PC-3 (cell line): ENCODE measurements at regions not wholly inside any gene's neighbourhood (a gene's known extent, or its start where the extent isn't known, plus 50 kb on each side); places are given as distances from the start of the nearest gene placed in this dataset.

Experiments used
- EZH2 ChIP-seq: fragments of 300-600 bp; sonication (generic); IDR thresholded peaks from one replicate; pipeline ENCODE4 v1.6.1; 2017; ENCODE audit warnings: antibody characterized with exemption, mild to moderate bottlenecking, low read length; ENCODE audit not compliant: unreplicated experiment
- EZH2phosphoT487 ChIP-seq: fragments of 300-600 bp; sonication (generic); IDR thresholded peaks from 2 replicates; pipeline ENCODE4 v1.6.1; 2018; ENCODE audit warnings: mild to moderate bottlenecking, antibody characterized with exemption, low read length, borderline replicate concordance
- TF ChIP-seq, protein P1 (sequence below): fragments of 300-600 bp; sonication (generic); conservative IDR thresholded peaks from 2 replicates; pipeline ENCODE4 v1.5.1; 2017; ENCODE audit warnings: antibody characterized with exemption, low read depth, mild to moderate bottlenecking, low read length

DNA sequence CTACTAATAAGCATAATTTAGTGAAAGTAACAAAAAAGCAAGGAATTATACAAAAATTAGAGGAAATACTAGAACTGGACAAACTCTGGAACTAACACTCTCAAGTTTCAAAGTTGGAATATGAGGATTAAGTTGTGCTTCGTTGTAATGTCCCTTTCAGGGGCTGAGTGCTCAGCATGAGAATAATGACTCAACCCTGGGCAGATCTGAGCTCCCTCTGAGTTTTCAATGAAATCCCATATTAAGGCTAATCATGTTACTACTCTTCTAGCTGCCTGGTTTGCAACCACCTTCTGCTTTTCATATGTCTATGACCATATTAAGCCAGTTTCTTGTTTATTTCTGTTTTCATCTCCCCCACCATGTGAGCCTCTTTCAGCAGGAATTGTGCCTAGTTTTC lies 274.9 kb upstream of the LRRTM4 start:
- TF ChIP-seq EZH2: no peak
- TF ChIP-seq, protein P1, sequence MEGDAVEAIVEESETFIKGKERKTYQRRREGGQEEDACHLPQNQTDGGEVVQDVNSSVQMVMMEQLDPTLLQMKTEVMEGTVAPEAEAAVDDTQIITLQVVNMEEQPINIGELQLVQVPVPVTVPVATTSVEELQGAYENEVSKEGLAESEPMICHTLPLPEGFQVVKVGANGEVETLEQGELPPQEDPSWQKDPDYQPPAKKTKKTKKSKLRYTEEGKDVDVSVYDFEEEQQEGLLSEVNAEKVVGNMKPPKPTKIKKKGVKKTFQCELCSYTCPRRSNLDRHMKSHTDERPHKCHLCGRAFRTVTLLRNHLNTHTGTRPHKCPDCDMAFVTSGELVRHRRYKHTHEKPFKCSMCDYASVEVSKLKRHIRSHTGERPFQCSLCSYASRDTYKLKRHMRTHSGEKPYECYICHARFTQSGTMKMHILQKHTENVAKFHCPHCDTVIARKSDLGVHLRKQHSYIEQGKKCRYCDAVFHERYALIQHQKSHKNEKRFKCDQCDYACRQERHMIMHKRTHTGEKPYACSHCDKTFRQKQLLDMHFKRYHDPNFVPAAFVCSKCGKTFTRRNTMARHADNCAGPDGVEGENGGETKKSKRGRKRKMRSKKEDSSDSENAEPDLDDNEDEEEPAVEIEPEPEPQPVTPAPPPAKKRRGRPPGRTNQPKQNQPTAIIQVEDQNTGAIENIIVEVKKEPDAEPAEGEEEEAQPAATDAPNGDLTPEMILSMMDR: no peak
- no peak for TF ChIP-seq EZH2phosphoT487
